Liver (tissue), 3 donors: ENCODE measurements at regions not wholly inside any gene's neighbourhood (a gene's known extent, or its start where the extent isn't known, plus 50 kb on each side); places are given as distances from the start of the nearest gene placed in this dataset.

Experiments
- CTCF ChIP-seq: fragments of 150-350 bp; IDR thresholded peaks from 2 replicates; pipeline ENCODE4 v1.5.1; 2017; ENCODE audit warnings: improper control_type of control experiment, low read depth, low read length; ENCODE audit not compliant: missing input control
- GABPA ChIP-seq, 2 donors: IDR thresholded peaks in 1 of 2; conservative IDR thresholded peaks in 1 of 2; 2 replicates each; pipeline ENCODE4 v1.6.1; 2016; ENCODE audit warnings: antibody characterized with exemption in 2 of 2, mild to moderate bottlenecking in 1 of 2, moderate library complexity in 1 of 2
- REST ChIP-seq: IDR thresholded peaks from 2 replicates; pipeline ENCODE4 v1.6.1; 2016; ENCODE audit warnings: antibody characterized with exemption, mild to moderate bottlenecking
- TAF1 ChIP-seq: conservative IDR thresholded peaks from 2 replicates; pipeline ENCODE4 v1.6.1; 2016; ENCODE audit warnings: antibody characterized with exemption, mild to moderate bottlenecking
- donor health status: healthy.
- donor health status: healthy.

GRCh38 chr1:22317920-22318243 lies 133.8 kb upstream of the ZBTB40 start:
- TF ChIP-seq GABPA (IDR thresholded peaks at IDR 0.05 in 1 of 2, conservative IDR thresholded peaks at IDR 0.05 in 1 of 2) = no peak
- no peak for TF ChIP-seq CTCF
- TF ChIP-seq TAF1 = no peak
- TF ChIP-seq REST = no peak
